Neural cell (in vitro differentiated cells): ENCODE measurements at regions not wholly inside any gene's neighbourhood (a gene's known extent, or its start where the extent isn't known, plus 50 kb on each side); places are given as distances from the start of the nearest gene placed in this dataset.

Source experiments
- EP300 ChIP-seq: fragments of 450-650 bp; conservative IDR thresholded peaks from 2 replicates; pipeline ENCODE4 v1.6.1; 2014; ENCODE audit warnings: antibody characterized with exemption, mild to moderate bottlenecking, moderate library complexity; ENCODE audit not compliant: poor library complexity, severe bottlenecking
- EZH2 ChIP-seq: fragments of 200-600, 300-800 bp; shearing (Covaris generic), sonication (generic); IDR thresholded peaks from 2 replicates; pipeline ENCODE4 v1.6.1; 2014; ENCODE audit warnings: antibody characterized with exemption, low read length, borderline replicate concordance, mild to moderate bottlenecking; ENCODE audit not compliant: insufficient read depth, poor library complexity, severe bottlenecking
- MXI1 ChIP-seq: fragments of 450-650 bp; conservative IDR thresholded peaks from 2 replicates; pipeline ENCODE4 v1.6.1; 2014; ENCODE audit warnings: antibody characterized with exemption, mild to moderate bottlenecking; ENCODE audit not compliant: poor library complexity, severe bottlenecking
- POLR2AphosphoS5 ChIP-seq: IDR thresholded peaks from 2 replicates; pipeline ENCODE4 v1.6.1; 2012
- TAF1 ChIP-seq: IDR thresholded peaks from 2 replicates; pipeline ENCODE4 v1.6.1; 2012; ENCODE audit warnings: low read depth
- TF ChIP-seq, protein P1 (sequence below): fragments of 450-650 bp; IDR thresholded peaks from 2 replicates; pipeline ENCODE4 v1.5.1; 2014; ENCODE audit warnings: antibody characterized with exemption, mild to moderate bottlenecking, moderate library complexity; ENCODE audit not compliant: poor library complexity, severe bottlenecking

DNA sequence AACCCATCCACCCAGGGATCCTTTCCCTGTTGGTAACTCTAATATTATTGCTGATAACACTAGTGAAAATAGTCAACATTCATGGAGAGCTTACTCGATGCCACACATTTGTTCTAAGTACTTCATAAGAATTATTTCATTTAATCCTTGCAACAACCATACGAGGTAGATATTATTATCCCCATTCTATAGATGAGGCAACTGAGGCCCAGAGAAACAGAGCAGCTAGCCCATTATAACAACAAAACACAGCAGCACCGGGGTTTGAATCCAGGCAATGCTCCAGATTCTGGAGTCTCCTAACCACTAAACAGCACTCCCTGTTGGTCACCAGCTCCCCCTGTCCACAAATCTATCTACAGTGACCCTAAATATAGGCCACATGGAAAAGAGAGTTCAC lies 90.4 kb upstream of the PKDCC start:
- TF ChIP-seq, protein P1, sequence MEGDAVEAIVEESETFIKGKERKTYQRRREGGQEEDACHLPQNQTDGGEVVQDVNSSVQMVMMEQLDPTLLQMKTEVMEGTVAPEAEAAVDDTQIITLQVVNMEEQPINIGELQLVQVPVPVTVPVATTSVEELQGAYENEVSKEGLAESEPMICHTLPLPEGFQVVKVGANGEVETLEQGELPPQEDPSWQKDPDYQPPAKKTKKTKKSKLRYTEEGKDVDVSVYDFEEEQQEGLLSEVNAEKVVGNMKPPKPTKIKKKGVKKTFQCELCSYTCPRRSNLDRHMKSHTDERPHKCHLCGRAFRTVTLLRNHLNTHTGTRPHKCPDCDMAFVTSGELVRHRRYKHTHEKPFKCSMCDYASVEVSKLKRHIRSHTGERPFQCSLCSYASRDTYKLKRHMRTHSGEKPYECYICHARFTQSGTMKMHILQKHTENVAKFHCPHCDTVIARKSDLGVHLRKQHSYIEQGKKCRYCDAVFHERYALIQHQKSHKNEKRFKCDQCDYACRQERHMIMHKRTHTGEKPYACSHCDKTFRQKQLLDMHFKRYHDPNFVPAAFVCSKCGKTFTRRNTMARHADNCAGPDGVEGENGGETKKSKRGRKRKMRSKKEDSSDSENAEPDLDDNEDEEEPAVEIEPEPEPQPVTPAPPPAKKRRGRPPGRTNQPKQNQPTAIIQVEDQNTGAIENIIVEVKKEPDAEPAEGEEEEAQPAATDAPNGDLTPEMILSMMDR, result no peak
- TF ChIP-seq POLR2AphosphoS5, result no peak
- TF ChIP-seq TAF1, result no peak
- no peak for TF ChIP-seq EP300
- TF ChIP-seq EZH2, result no peak
- TF ChIP-seq MXI1, result no peak
